NCI-H82 treated with DMSO at 0.1 percent for 48 hours (cell line): ENCODE measurements at regions not wholly inside any gene's neighbourhood (a gene's known extent, or its start where the extent isn't known, plus 50 kb on each side); places are given as distances from the start of the nearest gene placed in this dataset.
A peak's percentile ranks its signal among the peaks of the same experiment; 100 is the strongest.
"Not testable (repeated sequence)": the region's sequence is repeated elsewhere in the genome, so short reads cannot be mapped to it uniquely, and the experiment has no call there.

ENCODE experiments used
- DNase-seq: peaks from one replicate; lab custom pipeline; 2025; ENCODE audit not compliant: unreplicated experiment; lab: John Stamatoyannopoulos, UW

- no peak for DNase-seq
Observed at GRCh38 chr5:26416911-26417310, 621.5 kb downstream of the CDH9 start.

- no peak for DNase-seq
Observed at GRCh38 chr5:26415987-26416779, 622.2 kb downstream of the CDH9 start.

GRCh38 chr5:26390608-26391007 is 647.8 kb downstream of the CDH9 start:
- DNase-seq, result no peak

GRCh38 chr5:26388976-26389375 is 649.4 kb downstream of the CDH9 start:
- no peak for DNase-seq

GRCh38 chr5:26386532-26386931 is 651.9 kb downstream of the CDH9 start:
- DNase-seq, result no peak

- DNase-seq, result not testable (repeated sequence)
Observed at GRCh38 chr5:26364624-26365023, 673.8 kb downstream of the CDH9 start.

- DNase-seq, result peak; percentile 12
Observed at GRCh38 chr5:26343801-26344325, 694.5 kb downstream of the CDH9 start.

GRCh38 chr5:26339576-26339975 is 698.8 kb downstream of the CDH9 start:
- DNase-seq, result no peak

GRCh38 chr5:26329562-26330189 is 708.7 kb downstream of the CDH9 start:
- no peak for DNase-seq

- no peak for DNase-seq
Observed at GRCh38 chr5:26326153-26326759, 712.1 kb downstream of the CDH9 start.

GRCh38 chr5:26325432-26325831 is 713.0 kb downstream of the CDH9 start:
- DNase-seq, result not testable (repeated sequence)

- not testable (repeated sequence) for DNase-seq
Observed at GRCh38 chr5:26324273-26324895, 714.0 kb downstream of the CDH9 start.

- no peak for DNase-seq
Observed at GRCh38 chr5:26323794-26324193, 714.6 kb downstream of the CDH9 start.

- no peak for DNase-seq
Observed at GRCh38 chr5:26321278-26321677, 717.1 kb downstream of the CDH9 start.

GRCh38 chr5:26310415-26310814 is 728.0 kb downstream of the CDH9 start:
- no peak for DNase-seq

- no peak for DNase-seq
Observed at GRCh38 chr5:26295541-26295940, 742.8 kb downstream of the CDH9 start.

- DNase-seq, result no peak
Observed at GRCh38 chr5:26282190-26282589, 756.2 kb downstream of the CDH9 start.

- DNase-seq, result no peak
Observed at GRCh38 chr5:26278078-26278477, 760.3 kb downstream of the CDH9 start.

- DNase-seq, result no peak
Observed at GRCh38 chr5:26259081-26259480, 779.3 kb downstream of the CDH9 start.

- DNase-seq, result no peak
Observed at GRCh38 chr5:26245321-26245720, 793.1 kb downstream of the CDH9 start.

- no peak for DNase-seq
Observed at GRCh38 chr5:26239588-26239987, 798.8 kb downstream of the CDH9 start.
